Stimulated activated CD4-positive, alpha-beta T cell treated with anti-CD3 and anti-CD28 coated beads, TNF-alpha, amount 100 ng/mL, for 1 hour (primary cell): ENCODE measurements at regions not wholly inside any gene's neighbourhood (a gene's known extent, or its start where the extent isn't known, plus 50 kb on each side); places are given as distances from the start of the nearest gene placed in this dataset.

Experiments used
- DNase-seq, 3 donors: peaks; one replicate each; pipeline ENCODE4 v3.0.0-alpha.2; 2020; ENCODE audit warnings: low read depth in 3 of 3, low spot score in 1 of 3

DNA sequence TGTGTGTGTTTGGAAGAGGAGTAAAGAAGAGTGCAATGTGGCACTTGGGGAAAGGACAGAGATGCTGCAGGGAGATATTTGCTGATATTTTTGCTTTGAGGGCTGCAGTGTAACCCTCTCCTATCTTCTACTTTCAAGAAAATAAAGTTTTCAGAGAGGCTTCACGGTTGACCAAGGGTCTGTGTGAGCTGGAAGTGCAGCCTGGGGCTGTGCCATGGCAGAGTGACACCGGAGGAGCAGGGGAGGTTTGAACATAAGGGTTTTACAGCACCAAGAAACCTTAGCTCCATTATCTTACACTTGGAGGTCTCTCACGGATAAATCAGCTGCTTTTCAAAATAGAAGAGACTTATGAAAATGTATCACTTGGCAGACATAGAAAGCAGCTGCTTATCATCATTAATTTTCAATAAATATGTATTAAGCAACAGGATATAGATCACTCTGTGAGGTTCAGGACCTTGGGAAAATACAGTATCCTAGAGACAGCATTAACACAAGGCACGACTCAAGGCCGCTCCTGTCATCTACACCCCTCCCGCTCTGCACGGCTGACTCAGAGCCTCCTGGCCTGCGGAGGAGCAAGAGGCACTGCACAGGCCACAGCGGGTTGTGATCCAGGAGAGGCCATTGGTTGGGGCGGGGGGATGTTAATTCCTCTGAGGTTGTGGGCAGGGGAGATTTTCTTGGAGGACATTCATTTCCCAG, 127.8 kb downstream of the COPS8 start:
- no peak for DNase-seq

DNA sequence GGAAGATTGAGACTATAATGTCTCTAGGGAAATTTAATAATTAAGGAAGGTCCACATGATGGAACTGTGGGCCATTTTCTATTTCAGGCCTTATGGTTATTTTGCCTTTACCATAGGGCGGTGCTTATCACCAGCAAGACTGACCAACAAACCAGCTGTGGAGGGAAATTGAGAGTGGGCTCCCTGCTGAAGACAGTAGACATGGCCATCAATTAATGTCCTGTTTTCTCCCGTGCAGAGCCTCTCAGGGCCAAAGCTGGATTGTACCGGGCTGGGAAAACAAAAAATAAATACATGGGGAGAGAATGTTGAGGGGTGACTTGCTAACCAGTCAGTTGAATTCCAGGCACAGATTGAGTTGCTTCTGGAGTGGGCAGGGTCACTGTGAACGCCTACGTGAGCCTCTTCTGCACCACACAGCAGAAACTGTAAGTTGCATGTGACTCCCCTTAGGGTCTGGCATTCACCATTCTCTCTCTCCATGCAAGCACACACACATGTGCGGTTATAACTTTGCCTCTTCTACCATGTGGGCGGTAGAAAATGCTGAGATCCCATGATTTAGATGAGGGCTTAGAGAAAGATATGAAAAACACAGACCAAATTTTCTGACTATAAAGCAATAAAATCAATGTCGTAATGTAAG, 128.5 kb downstream of the COPS8 start:
- no peak for DNase-seq

DNA sequence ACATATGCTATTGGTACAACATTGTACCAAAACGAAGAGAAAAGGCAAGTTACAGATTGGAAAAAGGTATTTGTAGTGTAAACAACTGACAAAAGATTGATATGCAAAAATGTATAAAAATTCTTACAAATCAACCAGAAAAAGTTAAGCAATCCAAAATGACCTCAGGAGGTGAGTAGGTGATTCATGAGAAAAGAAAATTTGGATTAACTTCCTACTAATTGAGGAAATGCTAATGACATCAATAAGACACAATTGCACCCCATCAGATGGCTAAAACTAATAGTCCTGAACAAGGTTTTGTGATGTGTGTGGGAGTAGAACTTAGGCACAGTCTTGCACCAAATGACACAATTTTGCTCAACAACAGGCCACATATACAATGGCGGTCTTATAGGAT, 129.3 kb downstream of the COPS8 start:
- DNase-seq: no peak

DNA sequence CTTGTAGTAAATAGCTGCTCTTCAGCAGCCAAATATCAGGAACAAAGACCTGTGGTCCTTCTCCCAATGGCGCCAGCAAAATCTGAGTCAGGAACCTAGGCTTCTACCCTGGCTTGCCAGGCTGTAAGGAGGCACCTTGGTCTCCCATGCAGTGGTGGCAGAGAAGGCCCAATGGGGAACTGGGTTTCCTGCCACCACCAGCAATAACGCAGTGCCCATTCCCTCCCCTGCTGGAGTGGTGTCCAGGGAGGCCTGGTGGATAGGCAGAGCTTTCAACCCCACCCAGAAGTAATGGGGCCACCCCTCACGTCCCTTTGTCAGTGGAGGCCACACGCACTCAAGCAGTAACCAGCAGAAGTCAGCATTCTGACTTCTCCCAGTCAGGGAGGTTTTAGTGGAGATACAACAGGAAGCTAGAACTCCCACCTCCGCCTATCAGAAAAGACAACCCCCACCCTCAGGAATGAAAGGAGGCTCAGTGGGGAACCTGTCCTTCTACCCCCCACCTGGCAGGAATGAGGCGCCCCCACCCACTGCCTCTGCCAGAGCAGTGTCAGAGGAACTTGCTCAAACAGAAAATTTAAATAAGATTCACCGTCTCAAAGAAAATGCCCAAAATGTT, 132.4 kb downstream of the COPS8 start:
- DNase-seq: no peak

DNA sequence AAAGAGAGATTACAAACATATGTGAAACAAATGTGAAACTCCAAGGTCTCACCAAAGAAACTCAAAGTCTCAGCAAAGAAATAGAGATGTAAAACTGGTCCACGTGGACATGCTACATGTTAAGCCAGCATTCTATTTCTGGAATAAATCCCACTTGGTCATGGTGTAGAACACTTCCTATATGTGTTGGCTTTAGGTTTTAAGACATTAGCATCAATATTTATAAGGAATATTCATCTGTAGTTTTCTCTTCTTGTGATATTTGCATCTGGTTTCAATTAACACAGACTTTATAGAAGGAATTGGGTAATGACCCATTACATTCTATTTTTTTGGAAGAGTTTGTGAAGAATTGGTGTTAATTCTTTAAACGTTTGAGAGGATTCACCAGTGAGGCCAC, 133.1 kb downstream of the COPS8 start:
- DNase-seq: no peak

DNA sequence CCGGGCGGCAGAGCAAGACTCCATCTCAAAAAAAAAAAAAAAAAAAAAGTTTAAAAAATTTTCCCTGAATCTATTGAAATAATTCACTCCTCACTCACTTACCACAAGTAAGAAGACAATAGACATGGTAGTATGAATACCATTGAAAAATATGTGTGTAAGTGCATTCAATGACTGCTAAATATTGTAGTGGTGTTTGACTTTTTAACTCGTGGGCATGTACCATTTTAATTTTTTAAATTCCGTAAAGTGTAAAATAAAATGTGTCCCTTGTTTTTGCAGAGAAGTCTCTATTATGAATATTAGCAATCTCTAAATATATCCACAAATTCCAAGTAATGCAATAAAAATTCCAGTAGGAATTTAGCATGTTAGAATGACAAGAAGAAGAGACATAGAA, 134.1 kb downstream of the COPS8 start:
- DNase-seq: no peak

DNA sequence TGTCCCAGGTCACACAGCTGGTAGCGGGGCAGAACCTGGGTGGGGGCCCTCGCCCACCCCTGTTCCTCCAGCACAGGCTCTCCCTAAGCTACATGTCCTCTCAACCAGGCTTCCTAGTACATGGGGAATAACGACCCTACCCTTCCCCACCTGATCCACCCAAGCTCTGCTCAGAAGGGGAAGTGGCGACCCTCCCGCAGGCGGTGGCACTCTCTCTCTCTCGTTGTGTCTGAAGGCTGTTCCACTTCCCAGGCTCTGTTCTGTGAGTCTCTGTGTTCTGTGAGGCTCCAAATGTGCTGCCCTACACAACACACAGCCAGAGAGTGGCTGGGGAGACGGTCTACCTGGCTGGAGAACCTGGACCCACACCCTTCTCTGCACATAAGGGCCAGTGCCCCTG, 135.8 kb downstream of the COPS8 start:
- DNase-seq: no peak

DNA sequence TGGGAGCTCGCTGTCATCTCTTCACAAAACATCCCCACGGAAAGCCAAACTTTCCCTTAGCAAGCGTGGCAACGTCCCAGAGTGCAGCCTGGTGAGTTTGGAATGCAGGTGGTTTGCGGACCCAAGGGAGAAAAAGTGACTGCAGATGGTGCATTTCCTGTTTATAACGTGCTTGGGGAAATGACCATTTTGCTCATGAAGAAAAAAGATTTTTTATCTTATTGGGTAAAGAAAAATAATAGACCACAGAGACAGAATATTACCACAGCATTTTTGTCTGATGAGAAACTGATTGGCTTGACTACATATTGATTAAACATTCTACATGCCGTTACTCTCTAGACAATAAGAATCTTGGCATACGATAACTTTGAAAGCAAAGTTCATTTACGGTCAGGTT, 136.5 kb downstream of the COPS8 start:
- no peak for DNase-seq

DNA sequence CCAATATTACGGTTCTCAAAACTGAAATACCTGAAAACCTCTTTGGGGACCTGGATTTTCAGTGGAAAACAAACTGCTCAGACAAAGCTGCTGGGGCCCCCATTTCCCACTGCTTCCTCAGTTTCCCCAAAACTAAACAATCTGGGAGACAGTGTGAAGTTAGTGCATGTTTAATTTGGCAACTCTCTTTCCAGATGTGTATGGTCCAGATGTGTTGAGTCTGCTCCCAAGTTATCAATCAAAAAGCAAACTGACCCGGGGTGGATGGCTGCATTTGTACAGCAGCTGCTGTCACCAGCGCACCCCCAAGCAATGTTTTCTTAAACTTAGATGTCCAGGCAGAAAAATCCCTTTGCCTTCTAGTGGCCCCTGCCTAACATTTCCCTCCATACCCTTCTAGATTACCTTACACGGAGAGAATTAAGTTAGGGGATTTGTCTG, 136.9 kb downstream of the COPS8 start:
- DNase-seq: no peak

DNA sequence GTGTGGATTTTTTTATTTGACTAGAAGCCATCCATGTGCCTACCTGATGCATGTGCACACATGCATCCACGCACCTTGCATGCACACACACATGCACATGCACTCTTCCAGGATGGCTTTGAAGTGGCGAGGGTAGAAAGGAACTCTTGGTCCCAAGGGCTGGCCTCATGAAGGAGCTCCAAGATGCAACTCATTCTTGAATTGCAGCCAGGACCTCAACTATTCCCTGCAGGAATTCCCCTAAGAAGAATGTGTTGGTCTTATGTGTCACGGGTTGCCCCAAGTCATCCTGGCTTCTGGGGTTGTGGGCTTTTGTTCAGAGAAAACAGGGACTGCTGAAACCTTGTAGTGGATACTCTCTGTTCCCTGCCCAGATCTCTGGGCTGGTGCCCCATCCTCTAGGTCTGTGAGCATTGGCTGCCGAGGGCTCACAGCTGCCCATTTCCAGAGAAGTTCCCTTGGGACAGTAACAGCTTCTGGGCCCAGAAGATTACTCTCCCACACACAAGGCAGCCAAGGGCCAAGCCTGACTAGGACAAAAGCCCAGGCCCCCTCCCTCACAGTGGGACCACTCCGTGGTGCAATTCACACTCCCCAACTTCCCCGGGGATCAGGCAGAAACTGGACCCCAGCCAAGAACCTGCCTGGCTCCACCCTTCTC, 137.6 kb downstream of the COPS8 start:
- DNase-seq: no peak

DNA sequence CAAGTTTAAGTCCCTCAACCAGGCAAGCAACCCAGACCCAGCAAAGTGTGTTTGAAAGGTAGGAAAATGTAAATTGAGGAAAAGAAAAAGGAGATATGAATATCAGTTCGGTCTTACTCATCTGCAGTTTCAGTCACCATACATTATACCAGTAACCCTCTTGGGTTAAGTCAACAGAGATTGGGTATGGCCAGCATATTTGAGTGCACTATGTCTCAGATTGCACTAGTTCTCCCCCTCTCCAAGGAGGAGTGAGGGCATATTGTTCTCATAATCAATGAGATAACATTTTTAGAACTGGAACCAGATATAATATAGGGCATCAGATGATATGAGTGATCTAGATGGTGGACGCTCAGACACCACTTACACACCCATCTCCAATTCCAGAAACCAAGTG, 141.5 kb downstream of the COPS8 start:
- DNase-seq: no peak

DNA sequence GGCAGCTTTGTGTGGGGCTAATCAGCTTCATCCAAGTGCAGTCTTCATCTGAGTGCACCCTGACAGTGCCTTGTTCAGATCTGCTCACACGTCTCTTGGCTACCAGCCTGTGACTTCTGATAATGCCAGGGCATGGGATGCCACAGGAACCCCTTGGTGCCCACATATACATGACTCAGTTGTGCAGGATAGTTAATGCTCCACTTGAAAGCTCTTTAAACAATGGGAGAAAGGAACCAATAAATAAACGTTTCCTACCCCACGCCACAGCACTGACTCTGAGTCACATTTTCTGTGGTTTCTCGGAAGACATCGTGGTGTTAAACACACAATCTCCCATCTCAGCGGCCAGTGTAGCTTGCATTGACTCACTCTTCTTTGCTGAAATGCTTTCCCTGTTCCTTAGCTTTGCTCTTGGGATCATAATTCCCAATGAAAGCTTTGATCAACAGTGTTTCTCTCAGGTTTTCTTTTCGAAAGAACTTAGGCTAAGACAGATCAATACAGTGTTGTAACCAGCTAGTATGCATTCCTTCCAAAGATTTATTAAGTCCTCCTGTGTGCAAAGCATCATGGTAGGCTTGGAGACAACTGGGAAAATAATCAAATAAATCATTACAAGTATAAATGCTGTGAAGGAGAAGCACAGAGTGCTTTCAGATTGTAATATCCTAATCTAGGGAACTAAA, 142.0 kb downstream of the COPS8 start:
- no peak for DNase-seq

DNA sequence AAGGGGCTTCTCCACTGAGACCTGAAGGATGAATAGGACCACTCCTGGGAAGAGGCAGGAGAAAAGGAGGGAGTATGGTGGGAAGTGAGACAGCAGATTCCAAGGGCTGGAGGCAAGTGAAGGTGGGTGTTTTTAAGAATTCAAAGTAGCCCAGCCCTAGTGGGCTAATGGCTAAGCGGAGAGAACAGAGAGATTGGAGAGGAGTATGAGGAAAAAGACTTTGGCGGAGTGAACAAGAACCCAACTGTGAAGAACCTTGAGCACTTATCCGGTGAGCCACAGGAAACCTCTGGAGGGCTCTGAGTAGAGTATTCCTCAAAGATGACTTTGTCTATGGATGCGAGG, 142.6 kb downstream of the COPS8 start:
- no peak for DNase-seq

DNA sequence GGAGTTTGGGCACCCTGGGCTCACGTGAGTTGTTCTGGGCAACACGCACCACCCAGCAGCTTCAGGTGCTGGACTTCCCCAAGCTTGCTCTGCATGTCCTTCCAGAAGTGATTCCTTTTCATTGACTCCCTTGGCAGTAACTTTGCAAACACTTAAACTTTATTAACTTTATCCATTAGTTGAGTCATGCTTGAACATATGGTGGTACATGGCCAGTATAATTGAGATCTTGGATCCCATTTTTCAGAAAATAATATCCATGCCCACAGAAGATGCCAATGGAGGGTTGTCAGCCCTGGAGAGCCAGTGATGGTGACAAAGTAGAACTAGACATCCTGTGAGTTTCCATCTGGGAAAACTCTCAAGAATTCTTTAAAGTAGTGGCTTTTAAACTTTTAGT, 144.2 kb downstream of the COPS8 start:
- DNase-seq: no peak

DNA sequence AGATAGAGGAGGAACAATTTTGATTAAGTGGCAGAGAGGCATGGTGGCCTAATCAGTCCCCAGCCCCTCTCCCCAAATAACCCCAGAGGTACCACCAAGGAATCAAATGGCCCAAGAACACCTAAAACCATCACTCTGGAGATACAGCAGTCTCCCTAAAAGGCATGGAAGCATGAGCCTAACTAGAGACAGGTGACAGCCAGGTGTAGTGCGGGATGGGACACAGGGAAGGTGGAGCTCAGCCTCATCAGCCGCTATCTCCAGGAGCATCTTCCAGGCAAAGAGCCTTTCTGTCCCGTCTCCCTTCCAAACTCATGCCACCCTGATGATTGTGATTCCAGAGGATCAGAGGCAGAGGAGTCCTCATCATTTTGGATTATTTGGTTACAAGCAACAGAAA, 144.7 kb downstream of the COPS8 start:
- DNase-seq: no peak

DNA sequence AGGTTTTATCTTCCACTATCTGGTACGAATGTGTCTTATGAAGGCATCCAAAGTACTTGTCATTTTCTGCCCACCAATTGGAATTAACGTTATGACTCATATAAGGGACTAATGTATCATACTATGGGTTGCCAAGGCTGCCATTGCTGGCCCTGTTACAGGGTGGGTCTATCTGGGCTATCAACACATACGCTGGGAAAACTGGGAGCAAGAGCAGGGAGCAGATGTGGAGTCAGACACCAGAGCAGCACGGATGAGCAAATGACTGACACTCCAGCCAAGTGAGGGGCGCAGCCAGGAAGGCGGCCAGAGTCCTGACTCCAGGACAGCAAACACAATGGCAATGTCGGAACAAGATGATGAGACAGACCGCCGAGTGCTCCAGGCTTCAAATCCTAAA, 145.9 kb downstream of the COPS8 start:
- DNase-seq: no peak

DNA sequence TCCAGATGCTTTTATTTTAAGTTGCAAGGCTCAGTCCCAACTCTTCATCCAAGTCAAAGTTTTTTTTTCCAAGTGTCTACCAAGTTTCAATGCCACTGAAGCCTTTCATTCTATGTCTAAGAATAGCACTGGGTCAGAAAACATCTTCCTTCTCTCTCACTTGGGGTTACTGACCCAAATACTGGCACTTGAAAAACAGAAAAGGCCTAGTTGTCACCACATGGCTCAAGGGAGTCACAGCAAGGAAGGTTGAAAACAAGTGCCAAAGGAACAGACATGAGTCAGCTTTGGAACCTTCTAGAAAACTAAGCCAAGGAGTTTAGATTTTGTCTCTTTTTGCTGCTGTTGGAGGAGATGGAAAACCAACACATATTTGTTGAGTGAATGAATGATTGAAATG, 146.5 kb downstream of the COPS8 start:
- no peak for DNase-seq

DNA sequence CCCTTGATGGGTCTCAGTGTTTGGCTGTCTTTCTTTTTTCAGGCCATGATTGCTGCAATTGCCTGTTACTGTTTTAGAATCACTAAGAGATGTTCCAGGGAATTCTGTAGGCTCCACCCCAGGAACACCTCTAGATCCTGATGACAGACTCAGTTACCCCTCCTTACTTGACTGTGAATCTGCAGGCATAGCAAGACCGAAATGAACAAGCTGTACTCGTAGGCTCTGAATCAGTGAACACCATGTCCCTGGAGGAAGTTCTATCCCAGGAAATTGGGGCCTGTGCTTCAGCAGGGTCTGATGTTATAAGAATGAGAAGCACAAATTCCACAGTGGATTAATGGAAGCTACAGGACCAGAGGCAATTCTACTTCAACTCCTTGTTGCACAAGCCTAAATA, 148.6 kb downstream of the COPS8 start:
- no peak for DNase-seq

DNA sequence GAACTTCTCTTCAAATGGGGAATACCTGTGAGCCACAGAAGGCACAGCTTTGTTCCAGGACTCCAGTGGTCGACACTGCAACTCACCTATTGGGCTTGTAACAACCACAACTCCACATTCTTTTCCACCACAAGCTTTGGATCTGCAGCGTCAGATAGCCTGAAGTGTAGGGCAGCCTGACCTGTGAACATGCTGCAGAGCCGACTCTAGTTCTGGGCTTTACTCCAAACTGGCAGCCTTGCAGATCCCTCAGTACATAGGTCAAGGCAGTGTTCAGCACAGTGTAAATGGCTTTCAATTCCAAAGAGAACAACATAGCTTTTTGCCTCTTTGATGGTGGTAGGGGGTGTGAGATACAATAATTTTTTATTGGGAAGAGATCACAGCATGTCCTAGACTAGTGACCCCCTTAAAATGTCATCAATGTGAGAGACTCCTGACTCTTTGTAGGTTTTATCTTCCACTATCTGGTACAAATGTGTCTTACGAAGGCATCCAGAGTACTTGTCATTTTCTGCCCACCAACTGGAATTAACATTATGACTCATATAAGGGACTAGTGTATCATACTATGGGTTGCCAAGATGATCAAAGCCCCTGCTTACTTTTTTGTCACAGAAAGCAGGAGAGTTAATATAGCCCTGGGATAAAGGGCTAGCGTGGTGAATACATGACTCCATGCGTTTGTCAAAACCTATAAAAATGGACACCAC, 149.8 kb downstream of the COPS8 start:
- no peak for DNase-seq

DNA sequence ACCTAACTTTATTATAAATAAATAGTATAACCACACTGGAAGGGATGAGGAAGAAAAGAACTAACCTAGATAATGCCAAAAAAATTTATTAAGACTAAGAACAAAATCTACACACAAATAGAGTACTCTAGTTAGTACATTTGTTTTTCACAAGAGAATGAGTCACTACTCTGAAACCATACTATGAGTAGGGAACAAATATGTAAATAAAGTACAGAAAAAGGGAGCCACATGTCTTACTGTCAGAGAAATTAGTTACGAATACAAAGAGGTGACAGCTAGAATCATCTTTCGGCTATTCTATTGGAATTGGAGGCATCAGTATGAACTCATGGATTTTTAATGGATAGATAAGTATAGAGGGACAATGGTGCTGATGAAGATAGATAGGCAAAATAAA, 150.5 kb downstream of the COPS8 start:
- no peak for DNase-seq

DNA sequence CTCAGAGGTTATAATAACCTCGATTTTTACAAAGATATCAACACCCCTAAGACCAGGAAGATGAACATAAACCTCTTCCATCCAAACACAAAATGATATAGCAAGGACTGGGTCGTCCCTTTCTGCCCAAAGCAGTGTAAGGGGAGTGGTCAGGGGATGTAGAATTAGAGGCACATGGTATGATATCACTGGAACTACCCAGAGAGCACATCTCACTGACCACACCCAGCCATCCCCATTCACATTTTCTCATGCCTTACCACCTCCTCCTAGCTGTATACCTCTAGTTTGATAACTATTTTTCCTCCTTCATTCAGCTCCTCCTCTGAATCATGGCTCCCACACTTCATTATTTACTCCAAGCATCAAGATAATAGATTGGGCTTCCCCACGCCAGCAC, 152.6 kb downstream of the COPS8 start:
- DNase-seq: no peak
